Mucosa of descending colon (tissue), 3 donors: ENCODE measurements at regions not wholly inside any gene's neighbourhood (a gene's known extent, or its start where the extent isn't known, plus 50 kb on each side); places are given as distances from the start of the nearest gene placed in this dataset.

ENCODE experiments used
- ATAC-seq: fragments of 200-7000 bp; cut with Tn5 transposase; one replicate; pipeline ENCODE4 v1.9.1; 2020; ENCODE audit warnings: mild to moderate bottlenecking, moderate library complexity
- DNase-seq, 3 donors: peaks; one replicate each; pipeline ENCODE4 v3.0.0-alpha.2; 2020
- H3K36me3 ChIP-seq: fragments of 200-600 bp; one replicate; pipeline ENCODE4 v1.8.0; 2021; ENCODE audit warnings: low read depth, mild to moderate bottlenecking
- H3K4me1 ChIP-seq: fragments of 200-600 bp; one replicate; pipeline ENCODE4 v1.8.0; 2021; ENCODE audit warnings: low read depth, mild to moderate bottlenecking
- H3K4me3 ChIP-seq: fragments of 200-600 bp; one replicate; pipeline ENCODE4 v1.8.0; 2021; ENCODE audit warnings: mild to moderate bottlenecking
- H3K9me3 ChIP-seq: fragments of 200-600 bp; one replicate; pipeline ENCODE4 v1.8.0; 2021; ENCODE audit warnings: mild to moderate bottlenecking
- intact Hi-C, 2 donors: fragments of 100-400 bp; cut with DNase I in 1 of 2; cut with micrococcal nuclease in 1 of 2; formaldehyde crosslinking; loops; one replicate each; pipeline versions ENCODE4 v1.11.0 to v1.11.1; 2022; cut with DNase I, micrococcal nuclease
- TF ChIP-seq, protein P1 (sequence below): fragments of 200-600 bp; IDR thresholded peaks from one replicate; pipeline ENCODE4 v1.8.0; 2022; ENCODE audit warnings: antibody characterized with exemption, mild to moderate bottlenecking
- donor health status: DM: no; HTN: no; CAD: no; lungs with moderate emphysema.
- donor health status: DM: no; HTN: no; CAD: no.
- donor health status: DM: no; HTN: yes; CAD: no.

DNA sequence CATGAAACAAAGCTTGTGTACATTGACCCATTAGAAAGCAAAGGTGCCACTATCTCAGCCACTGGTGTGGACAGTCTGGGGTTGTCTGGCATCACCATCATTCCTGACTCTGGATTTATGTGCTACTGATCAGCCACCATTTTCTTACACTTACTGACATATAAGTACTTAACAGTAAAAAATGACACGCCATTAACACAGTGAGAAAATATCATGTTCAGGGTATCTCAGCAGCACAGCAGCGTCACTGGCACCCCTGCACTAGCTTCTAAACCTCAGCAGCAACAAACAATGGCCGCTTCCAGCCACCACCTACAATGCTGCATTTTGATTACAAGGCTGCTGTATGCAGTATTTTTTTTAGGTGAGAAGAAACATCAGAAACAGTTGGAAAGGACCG lies 253.4 kb upstream of the HDAC4 start:
- DNase-seq: no peak
- no peaks in the 10 kb centered on the region for H3K9me3 ChIP-seq
- TF ChIP-seq, protein P1, sequence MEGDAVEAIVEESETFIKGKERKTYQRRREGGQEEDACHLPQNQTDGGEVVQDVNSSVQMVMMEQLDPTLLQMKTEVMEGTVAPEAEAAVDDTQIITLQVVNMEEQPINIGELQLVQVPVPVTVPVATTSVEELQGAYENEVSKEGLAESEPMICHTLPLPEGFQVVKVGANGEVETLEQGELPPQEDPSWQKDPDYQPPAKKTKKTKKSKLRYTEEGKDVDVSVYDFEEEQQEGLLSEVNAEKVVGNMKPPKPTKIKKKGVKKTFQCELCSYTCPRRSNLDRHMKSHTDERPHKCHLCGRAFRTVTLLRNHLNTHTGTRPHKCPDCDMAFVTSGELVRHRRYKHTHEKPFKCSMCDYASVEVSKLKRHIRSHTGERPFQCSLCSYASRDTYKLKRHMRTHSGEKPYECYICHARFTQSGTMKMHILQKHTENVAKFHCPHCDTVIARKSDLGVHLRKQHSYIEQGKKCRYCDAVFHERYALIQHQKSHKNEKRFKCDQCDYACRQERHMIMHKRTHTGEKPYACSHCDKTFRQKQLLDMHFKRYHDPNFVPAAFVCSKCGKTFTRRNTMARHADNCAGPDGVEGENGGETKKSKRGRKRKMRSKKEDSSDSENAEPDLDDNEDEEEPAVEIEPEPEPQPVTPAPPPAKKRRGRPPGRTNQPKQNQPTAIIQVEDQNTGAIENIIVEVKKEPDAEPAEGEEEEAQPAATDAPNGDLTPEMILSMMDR: no peak
- no peaks in the 10 kb centered on the region for H3K4me1 ChIP-seq
- H3K4me3 ChIP-seq: no peak overlapping the region
- intact Hi-C loops: no loop called here
- ATAC-seq: no peak
- no peaks in the 10 kb centered on the region for H3K36me3 ChIP-seq

DNA sequence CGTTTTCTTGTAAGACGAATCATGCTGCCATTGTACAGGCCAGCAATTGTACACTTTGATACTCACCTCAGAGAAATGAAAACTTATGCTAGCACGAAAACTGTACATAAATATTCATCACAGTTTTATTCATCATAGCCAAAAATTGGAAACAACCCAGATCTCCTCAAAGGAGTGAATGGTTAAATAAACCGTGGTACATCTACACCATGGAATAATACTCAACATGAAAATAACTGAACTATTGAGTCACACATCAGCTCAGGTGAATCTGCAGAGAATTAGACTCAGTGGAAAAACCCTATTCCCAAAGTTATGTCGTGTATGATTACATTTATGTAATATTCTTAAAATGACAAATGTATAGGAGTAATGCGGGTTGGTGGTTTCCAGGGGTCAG lies 251.0 kb upstream of the HDAC4 start:
- DNase-seq: no peak
- Histone ChIP-seq H3K9me3 (no peaks in the 10 kb centered on the region), H3K4me1 (no peaks in the 10 kb centered on the region), H3K4me3 (no peak overlapping the region), H3K36me3 (no peaks in the 10 kb centered on the region)
- no peak for ATAC-seq
- intact Hi-C loops: no loop called here
- TF ChIP-seq, protein P1: no peak

DNA sequence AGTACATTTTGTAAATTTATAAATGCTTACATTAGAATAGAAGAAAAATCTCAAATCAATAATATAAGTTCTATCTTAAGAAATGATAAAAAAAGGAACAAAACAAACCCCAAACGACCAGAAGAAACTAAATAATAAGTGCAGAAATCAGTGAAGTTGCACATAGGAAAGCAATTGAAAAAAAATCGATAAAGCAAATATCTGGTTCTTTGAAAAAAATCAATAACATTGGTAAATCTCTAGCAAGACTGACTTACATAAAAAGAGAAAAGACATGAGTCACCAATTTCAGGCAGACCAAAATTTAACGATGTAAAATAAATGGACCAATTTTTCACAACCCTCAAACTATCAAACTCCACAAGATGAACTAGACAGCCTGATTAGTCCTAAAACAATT lies 249.9 kb upstream of the HDAC4 start:
- intact Hi-C loops: no loop called here
- no peak for ATAC-seq
- TF ChIP-seq, protein P1: no peak
- Histone ChIP-seq H3K4me3 (no peak overlapping the region), H3K36me3 (no peaks in the 10 kb centered on the region), H3K4me1 (no peaks in the 10 kb centered on the region), H3K9me3 (no peaks in the 10 kb centered on the region)
- DNase-seq: no peak

DNA sequence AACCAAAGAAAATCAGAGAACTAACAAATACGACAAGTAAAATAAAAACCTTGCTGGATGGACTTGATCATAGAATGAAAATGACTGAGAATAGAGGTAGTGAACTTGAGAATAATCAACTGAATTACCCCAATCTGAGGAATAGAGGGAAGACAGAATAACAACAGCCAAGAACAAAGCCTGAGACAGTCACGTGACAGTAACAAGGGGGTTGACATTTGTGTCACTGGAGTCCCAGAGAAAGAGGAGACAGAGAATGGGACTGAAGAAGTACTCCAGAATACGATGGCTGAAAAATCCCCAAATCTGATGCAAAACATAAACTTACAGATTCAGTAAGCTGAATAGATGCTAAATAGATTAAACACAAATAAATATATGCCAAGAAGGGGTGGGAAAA lies 248.5 kb upstream of the HDAC4 start:
- H3K36me3 ChIP-seq: no peaks in the 10 kb centered on the region
- DNase-seq (no peak), ATAC-seq (no peak)
- H3K4me3 ChIP-seq: no peak overlapping the region
- H3K4me1 ChIP-seq: no peaks in the 10 kb centered on the region
- H3K9me3 ChIP-seq: no peaks in the 10 kb centered on the region
- TF ChIP-seq, protein P1: no peak
- intact Hi-C loops: no loop called here

DNA sequence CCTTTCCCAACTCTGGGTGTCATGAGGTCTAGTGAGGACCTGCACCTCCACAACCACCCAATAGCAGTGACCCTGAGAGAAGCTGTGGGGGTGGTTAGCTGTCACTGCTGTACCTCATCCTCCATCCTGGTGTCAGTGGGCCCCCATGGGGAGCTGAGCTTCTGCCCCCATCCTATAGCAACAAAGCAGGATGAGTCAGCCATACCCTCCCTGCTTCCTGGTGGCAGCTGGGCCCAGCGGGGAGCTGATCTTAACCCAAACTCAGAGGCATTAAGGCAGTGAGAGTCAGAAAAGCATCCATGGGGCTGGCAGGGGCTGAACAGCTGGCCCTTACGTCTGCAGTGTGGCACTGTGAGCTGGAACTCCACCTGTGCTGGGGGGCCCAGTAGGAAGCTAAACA lies 247.8 kb upstream of the HDAC4 start:
- no peaks in the 10 kb centered on the region for H3K36me3 ChIP-seq
- intact Hi-C loops: no loop called here
- TF ChIP-seq, protein P1: no peak
- ATAC-seq: no peak
- no peaks in the 10 kb centered on the region for H3K4me1 ChIP-seq
- no peak for DNase-seq
- no peaks in the 10 kb centered on the region for H3K9me3 ChIP-seq
- H3K4me3 ChIP-seq: no peak overlapping the region
